NCI-H1694 (cell line): ENCODE measurements at regions not wholly inside any gene's neighbourhood (a gene's known extent, or its start where the extent isn't known, plus 50 kb on each side); places are given as distances from the start of the nearest gene placed in this dataset.

Experiments
- DNase-seq: peaks from one replicate; lab custom pipeline; 2025; lab: John Stamatoyannopoulos, UW

DNA sequence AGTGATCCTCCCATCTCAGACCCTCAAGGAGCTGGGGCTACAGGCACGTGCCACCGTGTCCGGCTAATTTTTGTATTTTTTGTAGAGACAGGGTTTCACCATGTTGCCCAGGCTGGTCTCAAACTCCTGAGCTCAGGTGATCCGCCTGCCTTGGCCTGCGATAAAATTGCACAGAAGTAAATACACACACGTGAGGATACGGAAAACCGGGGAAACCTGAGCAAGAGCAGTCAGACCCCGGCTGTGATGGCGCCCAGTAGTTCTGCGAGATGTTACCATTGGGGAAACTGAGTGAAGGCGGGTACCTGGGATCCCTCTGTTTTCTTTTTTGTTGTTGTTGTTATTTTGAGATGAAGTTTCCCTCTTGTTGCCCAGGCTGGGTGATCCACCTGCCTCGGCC, 114.9 kb downstream of the C9orf50 start:
- no peak for DNase-seq

DNA sequence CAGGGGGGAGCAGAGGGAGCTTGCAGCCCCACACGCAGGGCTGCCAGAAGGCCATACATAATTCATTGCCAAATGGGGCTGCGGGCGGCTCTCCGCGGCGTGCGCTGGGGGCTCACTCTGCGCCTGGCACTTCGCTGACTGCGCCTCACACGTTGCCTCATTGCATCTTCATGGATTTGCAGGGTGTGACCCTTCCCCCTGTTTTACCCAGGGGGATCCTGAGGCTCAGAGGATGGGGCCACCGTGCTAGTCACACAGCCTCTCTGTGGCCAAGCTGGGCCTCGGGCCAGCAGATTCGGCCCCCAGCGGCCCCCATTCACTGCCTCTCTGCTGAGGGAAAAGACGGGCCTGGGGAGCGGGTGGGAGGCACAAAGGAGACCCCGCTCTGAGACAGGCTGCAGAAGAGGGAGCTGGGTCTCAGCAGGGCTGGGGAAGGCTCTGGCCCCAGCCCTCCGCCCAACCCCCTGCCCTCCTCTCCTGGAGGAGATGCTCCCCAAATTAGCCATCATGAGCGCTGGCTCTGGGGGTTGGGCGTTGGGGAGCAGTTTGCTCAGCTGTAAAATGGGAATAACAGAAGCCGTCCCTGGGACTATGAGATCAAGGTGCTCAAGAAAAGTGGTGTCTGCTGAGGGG, 115.5 kb downstream of the C9orf50 start:
- DNase-seq, result no peak

DNA sequence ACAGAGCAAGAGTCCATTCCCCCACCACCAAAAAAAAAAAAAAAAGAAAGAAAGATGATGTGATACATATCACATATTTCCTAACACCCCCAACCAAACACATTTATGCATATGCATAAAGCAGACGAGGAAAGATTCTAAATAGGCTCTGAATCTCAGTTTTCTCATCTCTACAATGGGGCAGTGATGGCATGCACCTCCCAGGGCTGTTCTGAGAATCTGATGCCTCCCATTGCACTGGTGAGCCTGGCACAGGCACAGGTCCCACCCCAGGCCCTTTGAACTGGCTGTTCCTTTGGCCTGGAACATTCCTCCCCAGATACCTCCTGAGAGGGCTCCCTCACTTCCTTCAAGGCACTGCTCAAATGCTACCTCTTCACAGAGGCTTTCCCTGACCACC, 116.5 kb downstream of the C9orf50 start:
- DNase-seq, result no peak

DNA sequence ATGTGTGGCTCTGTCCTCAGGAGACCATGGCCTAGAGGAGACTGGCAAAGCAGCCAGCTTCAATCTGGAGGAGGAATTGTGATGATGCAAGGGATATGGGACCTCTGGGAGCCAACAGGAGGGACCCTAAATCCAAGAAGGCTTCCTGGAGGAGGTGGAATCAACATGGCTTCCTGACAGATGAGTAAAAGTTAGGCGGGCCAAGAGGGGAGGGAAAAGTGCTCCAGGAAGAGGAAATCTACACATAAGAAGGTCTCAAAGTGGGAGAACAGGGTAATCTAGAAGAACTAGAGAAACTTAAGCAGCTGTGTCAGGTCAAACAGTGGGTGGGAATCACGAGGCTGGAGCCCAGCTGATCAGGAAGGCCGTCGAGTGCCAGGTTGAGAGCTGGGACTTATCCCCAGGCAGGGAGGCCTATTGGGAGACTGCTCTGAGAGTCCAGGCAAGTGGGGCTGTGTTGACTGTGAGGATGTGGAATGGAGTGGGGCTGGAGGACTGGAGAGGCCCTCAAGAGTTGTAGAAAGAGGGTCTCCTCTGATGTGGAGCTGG, 119.1 kb downstream of the C9orf50 start:
- no peak for DNase-seq

DNA sequence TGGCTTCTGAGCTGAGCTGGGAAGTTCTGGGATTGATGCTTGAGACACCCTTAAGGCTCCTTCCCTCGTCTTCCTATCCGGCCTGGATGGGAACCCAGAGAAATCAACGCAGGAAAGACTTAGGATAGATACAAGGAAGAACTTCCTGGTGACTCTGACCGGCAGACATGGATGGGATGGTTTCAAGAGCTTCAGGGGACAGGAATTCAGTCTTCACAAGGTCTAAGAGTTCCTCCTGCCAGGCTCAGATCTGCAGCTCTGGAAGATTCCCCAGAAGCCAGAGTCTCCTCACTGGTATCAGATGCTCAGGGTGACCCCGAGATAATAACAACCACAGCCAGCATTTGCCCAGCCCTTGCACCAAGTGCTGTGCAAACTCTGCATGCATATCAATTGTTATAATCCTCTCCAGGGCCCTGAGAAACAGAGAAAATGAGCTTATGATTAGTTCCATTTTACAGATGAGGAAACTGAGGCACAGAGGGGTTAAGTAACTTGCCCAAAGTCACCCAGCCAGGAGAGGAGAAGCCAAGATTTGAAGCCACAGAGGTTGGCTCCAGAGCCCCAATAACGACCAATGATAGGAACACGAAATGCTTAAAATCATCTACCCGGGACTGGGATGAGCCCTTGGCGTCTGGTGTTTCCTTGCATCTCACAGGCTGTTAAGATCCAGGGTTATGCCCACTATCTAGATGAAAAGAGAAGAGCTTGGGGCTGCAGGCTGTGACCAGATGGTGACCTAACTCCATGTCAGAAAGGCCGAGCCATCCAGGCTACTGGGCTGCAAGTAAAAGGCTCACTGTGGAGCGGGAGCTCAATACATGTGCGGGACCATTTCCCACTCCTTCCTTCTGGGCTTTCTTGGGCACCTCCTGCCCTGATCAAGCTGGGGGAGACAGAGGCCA, 119.8 kb downstream of the C9orf50 start:
- DNase-seq, result no peak

DNA sequence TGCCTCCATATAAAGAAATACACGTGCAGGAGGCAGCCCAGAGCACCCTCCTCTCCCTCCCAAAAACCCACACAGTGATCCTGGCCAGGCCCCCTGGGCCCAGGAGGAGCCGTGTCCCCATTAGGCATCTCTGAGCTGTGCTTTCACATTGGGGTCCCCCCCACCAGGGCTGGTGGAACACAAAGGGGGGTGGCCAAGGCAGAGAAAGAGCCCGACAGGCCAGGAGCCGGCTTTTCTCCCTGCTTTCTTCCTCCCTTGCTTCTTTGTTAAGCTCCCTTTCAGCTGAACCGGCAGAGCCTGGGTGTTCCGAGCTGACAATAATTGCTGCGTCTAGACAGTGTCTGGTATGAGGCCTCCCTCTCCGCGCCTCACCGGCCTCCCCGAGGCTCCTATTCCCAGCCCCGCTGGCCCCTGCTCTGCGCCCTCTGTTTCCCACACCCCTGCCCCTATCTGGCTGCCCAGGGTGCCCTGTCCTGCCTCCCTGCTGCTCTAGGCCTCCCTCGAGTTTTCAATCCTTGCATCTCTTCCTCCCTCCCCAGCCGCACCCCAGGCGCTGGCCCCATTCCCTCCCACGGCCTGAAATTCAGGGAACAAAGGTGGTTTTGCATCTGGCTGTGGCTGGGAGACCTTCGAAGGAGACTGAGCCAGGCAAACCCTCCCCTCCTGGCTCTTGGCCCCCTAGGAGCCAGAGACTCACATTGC, 120.6 kb downstream of the C9orf50 start:
- no peak for DNase-seq

DNA sequence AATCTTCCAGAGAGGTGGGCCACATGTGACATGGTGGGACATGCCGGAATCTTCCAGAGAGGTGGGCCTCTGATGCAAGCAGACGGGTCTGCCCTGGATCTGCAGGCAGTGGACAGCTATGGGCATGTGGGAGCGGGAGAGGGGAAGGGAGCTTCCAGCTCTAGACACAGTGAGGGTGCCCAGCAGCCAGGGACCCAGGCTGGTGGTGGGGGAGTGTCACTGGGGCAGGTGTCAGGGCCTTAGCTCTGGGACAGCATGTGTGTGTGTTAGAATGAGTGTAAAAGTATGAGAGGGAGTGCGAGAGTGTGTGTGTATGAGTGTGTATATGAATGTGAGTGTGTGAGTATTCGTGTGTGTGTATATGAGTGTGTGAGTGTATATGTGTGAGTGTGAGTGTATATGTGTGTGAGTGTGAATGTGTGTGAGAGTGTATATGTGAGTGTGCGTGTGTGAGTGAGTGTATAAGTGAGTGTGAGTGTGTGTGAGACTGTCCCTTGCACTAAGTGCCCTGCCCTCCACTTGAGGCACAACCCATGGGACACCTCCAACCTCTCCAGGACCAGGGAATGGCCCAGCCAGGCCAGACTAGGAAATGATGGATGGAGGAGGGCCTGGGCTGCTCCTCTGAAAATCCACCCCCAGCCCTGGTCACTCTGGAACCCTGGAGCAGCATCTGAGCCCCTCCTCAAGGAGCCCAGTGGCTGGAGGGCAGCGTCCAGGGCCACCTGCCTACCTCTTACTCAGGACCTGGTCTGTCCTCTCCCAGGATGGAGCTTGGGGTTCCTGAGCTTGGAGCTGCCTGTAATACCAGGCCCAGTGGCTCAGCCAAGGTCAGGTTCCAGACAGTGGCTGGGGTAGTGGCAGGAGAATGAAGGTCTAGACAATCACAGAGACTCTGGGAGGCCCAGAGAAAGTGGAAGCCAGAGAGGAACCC, 122.2 kb downstream of the C9orf50 start:
- no peak for DNase-seq

DNA sequence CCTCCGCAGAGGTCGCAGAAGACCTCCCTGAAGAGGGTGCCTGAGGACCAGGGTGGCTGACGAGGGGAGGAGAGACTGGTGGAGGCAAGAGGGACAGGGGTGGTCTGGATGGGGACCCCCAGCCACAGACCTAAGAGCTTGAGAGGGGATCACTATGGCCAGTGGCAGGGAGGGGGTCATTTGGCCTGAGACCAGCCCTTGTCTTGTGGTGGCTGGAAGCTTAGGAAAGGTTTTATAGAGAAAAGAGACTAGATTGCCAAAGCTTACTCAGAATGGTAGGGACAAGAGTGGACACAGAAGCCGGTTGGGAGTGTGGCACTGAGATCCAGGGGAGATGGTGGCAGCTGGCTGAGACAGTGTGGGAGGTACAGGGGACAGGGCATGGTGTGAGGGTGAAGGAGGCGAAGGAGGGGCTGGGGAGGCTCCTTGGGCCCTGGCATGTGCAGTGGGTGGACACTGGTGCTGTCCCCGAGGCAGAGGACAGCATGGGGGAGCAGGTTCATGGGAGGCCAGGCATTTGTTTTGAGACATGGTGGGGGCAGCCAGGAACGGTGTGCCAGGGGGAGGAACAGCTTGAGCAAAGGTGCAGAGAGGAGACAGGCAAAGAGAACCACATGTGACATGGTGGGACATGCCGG, 123.0 kb downstream of the C9orf50 start:
- DNase-seq, result no peak

DNA sequence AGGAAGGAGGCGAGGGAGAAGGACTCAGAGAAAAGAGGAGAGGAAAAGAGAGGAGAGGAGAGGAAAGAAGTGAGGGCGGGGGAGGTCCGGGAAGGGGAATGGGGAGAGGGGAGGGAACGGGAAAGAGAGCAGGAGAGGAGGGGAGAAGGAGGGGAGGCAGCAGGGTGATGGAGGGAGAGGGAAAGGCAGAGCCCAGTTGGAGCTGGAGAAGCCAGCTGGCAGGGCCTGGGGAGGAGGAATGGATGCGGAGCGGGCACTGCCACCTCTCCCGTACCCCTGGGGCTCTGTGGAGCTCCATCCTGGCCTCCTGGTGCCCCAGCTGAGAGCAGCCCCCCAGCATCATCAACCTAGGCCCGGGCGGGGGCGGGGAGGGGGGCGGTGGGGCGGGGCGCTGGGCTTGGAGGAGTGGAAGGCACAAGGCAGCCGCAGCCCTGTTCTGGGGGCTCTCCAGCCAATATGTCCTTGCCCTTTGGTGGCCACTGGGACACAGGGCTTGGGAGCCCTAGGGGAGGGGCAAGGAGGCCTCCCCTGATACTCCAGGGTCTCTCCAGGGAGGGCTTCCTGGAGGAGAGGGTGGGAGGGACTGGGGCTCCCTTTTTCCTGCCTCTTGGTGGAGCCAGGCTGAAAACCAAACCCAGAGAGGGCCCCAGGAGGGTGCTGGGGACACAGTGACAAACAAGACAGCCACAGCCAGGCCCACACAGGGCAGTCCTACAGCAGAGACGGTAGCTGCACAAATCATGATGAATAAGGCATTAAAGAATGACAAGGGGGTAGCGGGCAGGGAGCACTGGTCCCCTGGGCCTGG, 123.7 kb downstream of the C9orf50 start:
- peak; percentile 75 for DNase-seq

DNA sequence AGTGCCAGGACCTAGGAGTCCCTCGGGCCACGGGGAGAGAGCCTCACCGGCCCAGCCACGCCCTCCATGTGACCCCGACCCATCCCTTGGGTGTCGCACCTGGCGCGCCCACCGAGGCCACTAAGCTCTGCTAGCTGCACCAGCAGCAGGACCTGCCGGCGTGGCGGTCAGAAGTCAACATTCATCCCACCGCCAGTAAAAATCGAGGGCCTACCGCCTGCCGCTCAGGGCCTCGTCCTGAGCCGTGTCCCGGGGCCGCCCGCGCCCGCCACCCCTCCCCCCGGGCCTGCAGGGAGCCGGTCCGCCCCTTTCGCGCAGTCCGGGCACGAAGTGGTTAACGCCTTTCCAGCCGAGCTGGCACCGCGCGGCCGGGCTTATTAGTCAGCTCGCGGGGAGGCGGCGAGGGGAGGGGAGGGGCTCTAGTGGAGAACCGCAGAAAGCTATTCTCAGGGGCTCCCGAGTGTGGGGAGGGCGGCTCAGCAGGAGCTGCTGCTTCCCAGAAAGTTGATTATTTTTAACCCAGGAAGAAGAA, 124.4 kb downstream of the C9orf50 start:
- DNase-seq, result peak; percentile 82

DNA sequence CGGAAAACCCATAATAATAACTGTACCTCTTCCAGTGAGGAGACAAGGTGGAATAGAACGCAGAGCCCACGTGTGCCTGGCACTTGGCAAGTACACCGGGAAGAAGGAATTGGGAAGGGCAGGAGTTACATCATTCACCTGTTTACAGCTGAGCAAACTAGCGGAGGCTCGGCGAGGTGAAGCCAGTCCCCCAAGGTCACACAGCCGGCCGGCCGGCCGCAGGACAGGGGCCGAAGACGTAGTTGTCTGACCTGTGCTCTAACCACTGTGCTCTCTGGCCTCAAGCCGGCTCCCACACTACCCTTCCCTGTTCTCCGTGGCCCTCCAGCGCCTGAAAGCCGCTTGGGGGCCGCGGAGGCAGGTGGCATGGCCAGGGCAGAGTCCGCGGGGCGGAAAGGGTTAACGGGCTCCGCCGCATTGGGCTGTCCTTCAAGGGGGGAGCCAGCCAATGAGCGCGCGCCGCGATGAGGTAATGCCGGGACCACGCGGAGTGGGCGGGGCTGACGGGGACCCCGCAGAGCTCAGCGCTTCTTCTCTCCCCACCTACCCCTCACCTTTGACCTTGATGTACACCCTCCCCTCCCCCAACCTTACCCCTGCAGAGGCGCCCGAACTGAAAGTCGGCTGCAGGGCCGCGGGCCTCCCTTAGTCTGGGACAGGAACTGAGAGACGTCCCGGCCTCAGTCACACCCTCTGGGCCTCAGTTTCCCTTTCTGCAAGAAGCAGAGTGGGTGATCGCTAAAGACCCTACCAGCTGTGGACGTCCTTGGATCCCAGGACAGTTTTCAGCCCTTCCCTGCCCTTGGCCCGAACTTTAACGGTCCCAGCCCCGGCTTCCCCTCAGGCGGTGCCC, 125.1 kb downstream of the C9orf50 start:
- DNase-seq, result peak; percentile 77

DNA sequence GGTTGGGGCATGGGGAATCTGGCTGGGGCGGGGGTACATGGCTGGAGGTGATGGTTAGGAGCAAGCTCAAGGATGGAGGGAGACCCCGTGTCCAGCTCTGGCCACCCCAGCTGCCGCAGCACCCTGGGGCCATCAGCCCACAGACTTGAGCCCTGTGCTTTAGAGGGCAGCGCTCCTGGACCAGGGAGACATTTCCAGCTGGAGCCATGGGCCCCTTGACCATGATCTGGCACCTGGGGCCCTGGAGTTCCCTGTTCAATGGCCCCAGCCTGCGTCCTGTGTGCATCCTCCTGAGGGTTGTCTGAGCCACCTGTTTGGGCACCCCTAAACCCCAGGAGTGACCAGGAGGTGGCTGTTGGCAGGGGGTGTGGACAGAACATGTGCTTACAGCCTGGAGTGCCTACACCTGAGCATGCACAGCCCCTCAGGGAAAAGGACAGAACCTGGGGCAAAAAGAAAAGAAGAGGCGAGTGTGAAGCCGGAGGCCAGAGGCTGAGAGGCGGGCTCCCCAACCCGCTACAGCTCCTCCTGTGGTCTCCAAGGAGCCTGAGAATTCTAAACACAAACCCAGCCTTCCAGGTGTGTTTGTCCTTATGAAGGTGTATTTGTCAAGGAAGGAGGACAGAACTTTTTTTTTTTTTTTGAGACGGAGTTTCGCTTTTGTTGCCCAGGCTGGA, 126.7 kb downstream of the C9orf50 start:
- no peak for DNase-seq

DNA sequence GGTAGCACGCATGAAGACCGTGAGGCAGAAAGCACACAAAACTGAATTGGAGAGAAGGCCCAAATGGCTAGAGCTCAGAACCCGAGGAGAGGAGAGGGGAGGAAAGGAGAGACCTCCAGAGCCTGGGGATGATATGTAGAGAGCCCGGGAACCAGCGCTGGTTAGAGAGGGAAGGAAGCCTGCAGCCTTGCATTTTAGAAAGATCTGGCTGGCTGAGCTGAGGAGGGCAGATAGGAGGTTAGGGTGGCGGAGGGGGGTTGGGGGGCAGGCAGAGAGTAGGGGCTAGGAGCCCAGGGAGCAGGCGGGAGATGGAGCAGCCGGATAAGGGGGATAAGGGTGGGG, 127.2 kb downstream of the C9orf50 start:
- DNase-seq, result no peak

DNA sequence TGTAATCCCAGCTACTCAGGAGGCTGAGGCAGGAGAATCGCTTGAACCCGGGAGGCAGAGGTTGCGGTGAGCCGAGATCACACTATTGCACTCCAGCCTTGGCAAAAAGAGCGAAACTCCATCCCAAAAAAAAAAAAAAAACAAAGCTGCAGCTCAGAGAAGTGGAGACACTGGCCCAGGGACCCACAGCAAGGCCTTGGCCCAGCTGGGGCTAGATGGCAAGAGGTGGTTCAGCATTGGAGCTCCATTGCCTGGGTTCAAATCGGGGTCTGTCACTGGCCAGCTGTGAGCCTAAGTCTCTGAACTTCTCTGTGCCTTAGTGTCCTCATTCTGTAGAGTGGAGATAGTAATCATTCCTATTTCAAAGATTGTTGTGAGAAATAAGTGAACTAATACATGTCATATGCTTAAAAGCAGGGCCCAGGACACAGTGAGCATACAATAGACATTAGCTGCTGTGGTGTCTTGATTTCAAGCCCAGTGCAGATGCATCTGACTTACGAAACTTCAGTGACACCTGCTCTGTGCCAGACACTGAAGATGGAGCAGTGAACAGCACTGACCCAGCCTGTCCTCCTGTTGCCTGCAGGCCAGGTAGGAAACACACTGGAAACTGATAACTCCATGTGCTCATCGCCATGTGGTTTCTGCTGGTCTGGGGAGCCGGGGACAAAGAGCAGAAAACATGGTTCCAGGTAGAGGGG, 127.7 kb downstream of the C9orf50 start:
- no peak for DNase-seq

DNA sequence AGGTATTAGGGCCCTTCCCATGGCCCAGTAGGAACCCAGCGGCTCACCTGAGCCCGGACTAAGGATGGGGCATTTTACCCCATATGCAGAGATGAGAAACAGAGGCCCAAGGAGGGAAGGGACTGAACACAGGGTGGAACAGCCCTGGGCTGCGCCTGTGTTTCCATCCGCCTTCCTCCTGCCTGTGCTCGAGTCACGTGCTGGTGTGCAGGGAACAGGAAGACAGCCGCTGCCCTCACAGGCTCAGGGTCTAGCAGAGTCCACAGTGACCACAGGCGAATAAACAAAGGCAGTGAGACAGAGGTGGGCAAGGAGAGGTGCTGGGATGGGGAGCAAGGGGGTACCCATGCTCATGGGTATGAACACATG, 129.4 kb downstream of the C9orf50 start:
- DNase-seq, result no peak

DNA sequence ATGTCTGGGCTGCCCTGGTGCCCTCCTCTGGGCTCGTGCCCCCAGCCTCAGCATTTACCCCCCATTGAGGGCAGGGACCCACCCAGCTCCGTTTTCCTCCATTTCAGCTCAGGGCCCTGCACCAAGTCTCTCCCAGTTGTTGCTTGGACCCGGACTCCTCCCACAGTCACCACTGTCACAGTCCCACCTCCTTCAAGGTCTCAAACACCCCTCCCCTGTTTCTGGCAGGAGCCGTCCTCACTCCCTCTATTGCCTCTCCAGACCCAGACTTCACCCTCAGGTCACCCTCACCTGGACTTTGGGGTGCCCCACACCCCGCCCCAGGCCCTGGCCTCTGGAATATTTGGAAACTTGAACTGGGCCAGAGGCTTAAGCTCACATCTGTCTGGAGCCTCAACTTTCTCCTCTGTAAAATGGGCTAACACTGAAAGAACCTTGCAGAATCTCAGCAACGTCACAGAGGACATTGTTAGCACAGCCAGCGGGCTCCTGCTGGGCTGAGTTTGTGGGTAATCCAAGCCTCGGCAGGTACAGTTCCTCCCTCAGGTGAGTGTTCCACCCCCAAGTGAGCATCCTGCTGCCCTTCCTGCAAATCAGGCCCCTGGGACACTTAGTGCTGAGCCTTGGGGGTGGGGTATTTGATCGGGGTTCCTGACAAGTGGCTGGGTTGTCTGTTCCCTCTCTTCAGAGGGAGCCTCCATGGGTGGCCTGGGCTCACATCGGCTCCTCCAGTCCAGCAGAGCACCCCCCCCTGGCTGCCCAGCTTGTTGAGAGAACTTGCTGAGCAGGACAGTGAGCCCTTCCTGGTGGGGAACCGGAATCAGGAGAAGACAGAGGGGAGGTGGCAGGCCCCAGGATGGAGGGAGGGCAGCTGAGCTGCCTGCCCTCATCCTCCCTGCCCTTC, 130.1 kb downstream of the C9orf50 start:
- DNase-seq, result no peak
